ENCODE measurements at regions not wholly inside any gene's neighbourhood (a gene's known extent, or its start where the extent isn't known, plus 50 kb on each side); places are given as distances from the start of the nearest gene placed in this dataset.

DNA sequence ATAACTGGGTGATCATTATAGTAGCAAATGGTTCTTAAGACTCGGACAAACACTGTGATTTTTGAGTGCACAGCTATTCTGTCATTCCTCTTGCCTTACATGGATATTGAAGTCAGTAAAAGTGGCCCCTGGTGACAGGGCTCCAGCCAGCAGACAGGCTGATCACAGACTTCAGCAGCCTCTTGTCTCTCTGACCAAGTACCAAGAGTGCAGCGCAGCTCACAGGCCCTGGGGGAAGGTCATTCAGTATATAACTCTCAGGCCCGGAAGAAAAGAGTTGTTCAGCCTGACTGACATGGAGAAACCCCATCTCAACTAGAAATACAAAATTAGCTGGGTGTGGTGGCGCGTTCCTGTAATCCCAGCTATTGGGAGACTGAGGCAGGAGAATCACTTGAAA, 202.6 kb downstream of the HRH4 start:
- in situ Hi-C loops (cut with HindIII; ENCODE audit: low sequenced_read_pairs), result no loop called here

- in situ Hi-C loops (cut with HindIII; ENCODE audit: low sequenced_read_pairs), result no loop called here
Measured at GRCh38 chr18:24669015-24669414, 208.6 kb downstream of the HRH4 start.

GRCh38 chr18:24669502-24669901, 209.1 kb downstream of the HRH4 start:
- in situ Hi-C loops (cut with HindIII; ENCODE audit: low sequenced_read_pairs), result no loop called here

DNA sequence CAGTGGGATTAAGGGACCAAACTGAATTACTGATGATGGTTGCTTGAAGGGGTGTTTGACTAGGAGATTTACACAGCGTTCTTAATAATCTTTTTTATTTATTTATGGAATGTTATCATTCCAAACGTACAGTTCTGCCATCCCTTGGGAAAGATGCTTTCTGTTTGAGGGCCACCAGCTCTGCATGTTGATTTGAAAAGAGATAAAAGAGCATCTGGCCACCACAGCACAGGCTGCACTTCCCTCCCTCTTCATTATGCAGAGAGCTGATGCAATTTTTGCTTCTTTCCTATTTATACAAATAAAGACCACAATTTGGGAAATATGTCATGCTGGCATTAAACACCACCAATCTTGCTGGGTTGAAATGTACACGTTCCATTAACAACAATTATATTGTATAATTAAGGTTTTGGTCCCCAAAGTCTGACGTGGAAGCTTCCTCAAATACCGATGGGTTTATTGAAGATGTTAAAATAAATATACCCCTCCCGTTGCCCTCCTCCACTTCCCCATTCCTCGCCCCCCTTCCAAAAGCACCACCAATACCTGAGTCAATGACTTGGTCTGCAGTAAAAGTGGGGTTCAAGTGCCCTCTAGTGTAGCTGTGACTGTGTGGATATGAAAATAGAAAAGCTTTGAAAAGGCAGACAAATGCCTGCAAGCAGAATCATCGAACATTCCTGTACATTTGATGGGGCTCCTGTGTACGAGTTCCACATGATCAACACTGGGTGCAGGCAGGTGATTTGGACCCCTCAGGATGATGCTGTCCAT, 211.9 kb downstream of the HRH4 start:
- in situ Hi-C loops (cut with HindIII; ENCODE audit: low sequenced_read_pairs), result no loop called here

DNA sequence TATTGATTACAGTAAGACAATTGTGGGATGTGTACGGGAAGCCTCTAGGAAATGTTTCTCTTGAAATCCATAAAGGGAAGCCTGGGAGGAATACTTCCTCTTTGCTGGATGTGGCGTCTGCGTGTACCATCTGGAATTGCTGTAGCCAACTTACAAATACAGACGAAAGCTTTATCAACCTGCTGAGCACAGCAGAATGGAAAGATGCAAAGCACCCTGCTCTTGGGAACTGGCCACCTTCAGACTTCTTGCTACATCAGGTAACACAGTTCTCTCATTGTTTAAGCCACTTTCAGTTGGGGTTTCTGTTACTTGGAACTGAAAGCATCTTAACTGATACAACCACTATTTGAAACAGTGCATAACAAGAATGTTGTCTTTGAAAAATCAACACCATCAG, 213.8 kb downstream of the HRH4 start:
- in situ Hi-C loops (cut with HindIII; ENCODE audit: low sequenced_read_pairs), result no loop called here

DNA sequence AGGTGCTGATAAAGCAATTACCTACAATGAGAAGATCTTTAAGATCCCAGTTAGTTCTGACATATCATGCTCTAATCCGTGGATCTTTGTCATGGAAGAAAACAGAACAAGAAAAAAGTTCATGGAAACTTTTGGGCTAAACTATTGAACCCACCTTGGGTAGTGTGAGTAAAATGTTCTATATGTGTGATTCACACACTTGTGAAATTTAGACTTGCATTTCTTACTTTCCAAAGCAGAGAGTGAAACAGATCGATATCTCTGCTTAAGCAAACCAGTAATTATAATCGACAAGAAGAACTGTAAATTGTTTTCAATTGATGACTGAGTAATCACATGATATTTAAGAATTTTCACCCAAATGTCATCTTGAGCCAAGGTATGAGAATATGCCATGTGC, 214.2 kb downstream of the HRH4 start:
- in situ Hi-C loops (cut with HindIII; ENCODE audit: low sequenced_read_pairs), result no loop called here

- in situ Hi-C loops (cut with HindIII; ENCODE audit: low sequenced_read_pairs), result no loop called here
Measured at GRCh38 chr18:24677011-24677410, 216.6 kb downstream of the HRH4 start.

GRCh38 chr18:24678107-24678506, 217.7 kb downstream of the HRH4 start:
- in situ Hi-C loops (cut with HindIII; ENCODE audit: low sequenced_read_pairs), result no loop called here

DNA sequence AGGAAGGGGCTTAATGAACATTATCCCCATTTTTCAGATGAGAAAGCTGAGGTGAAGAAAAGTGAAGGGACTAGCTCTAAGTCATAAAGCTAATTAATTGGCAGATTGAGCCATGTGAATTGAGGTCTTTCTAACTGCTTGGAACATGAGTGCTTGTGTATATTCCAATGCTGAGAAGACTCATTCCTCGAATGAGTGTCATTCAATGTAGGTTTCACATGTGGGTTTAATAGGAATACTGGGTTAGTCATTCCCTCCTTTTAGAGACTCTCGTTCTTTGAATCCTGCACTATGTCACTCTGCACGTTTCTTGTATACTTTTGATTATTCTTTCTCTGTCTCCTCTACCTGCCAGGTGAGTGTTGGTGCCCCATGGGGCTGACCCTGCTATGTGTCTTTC, 218.2 kb downstream of the HRH4 start:
- in situ Hi-C loops (cut with HindIII; ENCODE audit: low sequenced_read_pairs), result no loop called here

DNA sequence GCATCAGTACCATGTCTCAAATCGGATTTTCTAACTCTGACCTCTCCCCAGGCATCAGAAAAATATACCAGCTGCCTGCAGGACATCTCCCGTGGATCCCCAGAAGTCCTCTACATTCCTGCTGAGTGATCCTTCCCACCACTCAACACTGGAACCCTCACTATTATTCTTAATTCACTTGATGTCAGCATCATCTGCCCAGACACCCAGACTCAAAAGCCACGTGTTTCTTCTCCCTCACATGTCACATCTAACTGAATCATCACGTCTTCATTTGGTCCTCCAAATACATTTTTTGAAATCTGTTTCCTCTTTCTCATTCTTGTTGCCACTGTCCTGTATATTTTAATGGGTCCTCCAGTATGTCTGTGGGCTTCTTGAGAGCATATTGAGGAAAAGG, 218.6 kb downstream of the HRH4 start:
- in situ Hi-C loops (cut with HindIII; ENCODE audit: low sequenced_read_pairs), result no loop called here

DNA sequence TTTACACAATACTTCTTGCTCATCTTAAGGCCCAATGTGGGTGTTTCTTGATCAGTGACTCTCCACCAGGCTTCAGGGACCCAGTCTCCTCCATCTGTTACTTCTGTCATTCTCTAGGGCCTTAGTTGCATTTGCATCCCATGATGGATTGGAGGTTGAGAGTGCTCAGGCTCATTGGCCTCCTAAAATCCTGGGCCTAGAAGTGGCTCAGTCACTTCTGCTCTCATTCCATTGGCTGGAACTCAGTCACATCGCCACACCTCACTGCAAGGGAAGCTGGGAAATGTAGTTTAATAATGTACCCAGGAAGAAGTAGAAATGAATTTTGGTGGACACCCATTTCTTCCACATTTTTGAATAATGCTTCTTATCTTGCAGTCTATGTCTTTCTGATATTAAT, 223.5 kb downstream of the HRH4 start:
- in situ Hi-C loops (cut with HindIII; ENCODE audit: low sequenced_read_pairs), result no loop called here

- in situ Hi-C loops (cut with HindIII; ENCODE audit: low sequenced_read_pairs), result no loop called here
Measured at GRCh38 chr18:24685254-24685959, 225.0 kb downstream of the HRH4 start.

DNA sequence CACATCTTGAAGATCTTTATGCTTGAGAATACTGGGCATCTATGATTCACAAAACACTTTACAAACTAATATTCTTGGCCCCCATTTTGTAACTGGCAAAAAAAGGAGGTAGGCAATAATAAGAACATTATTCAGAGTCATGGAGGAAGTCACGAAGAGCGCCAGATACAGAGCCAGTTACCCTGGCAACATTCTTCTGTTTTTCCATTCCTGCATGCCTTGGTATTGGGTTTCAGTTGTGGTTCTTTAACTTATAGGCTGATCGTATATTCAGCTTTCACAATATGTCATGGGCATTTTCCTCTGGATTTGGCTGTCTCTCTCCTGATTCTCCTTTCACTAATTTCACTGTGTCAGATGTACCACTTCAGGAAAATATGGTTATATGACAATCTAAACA, 234.7 kb downstream of the HRH4 start:
- in situ Hi-C loops (cut with HindIII; ENCODE audit: low sequenced_read_pairs), result no loop called here

GRCh38 chr18:24702001-24702515, 241.6 kb downstream of the HRH4 start:
- in situ Hi-C loops (cut with HindIII; ENCODE audit: low sequenced_read_pairs), result no loop called here

GRCh38 chr18:24703316-24703715, 242.9 kb downstream of the HRH4 start:
- in situ Hi-C loops (cut with HindIII; ENCODE audit: low sequenced_read_pairs), result no loop called here

GRCh38 chr18:24704946-24705630, 244.7 kb downstream of the HRH4 start:
- in situ Hi-C loops (cut with HindIII; ENCODE audit: low sequenced_read_pairs), result no loop called here

DNA sequence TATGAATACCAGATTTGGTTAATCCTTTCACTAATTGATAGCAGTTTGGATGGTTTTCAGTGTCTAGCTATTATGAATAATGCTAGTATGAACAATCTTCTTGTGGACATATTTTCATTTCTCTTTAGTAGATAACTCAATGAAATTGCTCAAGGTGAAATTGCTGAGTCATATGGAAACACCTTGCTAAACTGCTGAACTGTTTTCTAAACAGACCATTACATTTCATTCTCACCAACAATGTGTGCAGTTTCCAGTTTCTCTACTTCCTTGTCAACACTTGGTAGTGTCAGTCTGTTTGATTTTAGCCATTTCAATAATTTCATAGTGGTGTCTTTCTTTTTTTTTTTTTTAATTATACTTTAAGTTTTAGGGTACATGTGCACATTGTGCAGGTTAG, 250.0 kb downstream of the HRH4 start:
- in situ Hi-C loops (cut with HindIII; ENCODE audit: low sequenced_read_pairs), result no loop called here

GRCh38 chr18:24719791-24720190, 259.4 kb downstream of the HRH4 start:
- in situ Hi-C loops (cut with HindIII; ENCODE audit: low sequenced_read_pairs), result no loop called here

GRCh38 chr18:24721388-24721787, 261.0 kb downstream of the HRH4 start:
- in situ Hi-C loops (cut with HindIII; ENCODE audit: low sequenced_read_pairs), result no loop called here

- in situ Hi-C loops (cut with HindIII; ENCODE audit: low sequenced_read_pairs), result no loop called here
Measured at GRCh38 chr18:24725644-24726415, 265.4 kb downstream of the HRH4 start.
